Omental fat pad (tissue), 3 donors: ENCODE measurements at regions not wholly inside any gene's neighbourhood (a gene's known extent, or its start where the extent isn't known, plus 50 kb on each side); places are given as distances from the start of the nearest gene placed in this dataset.

ENCODE experiments used
- ATAC-seq: fragments of 150-250 bp; one replicate; pipeline ENCODE4 v1.9.1; 2016; ENCODE audit warnings: mild to moderate bottlenecking, moderate library complexity; ENCODE audit not compliant: low FRiP score
- DNase-seq: peaks from one replicate; pipeline ENCODE4 v3.0.0-alpha.2; 2019; ENCODE audit warnings: low spot score
- TF ChIP-seq, protein P1 (sequence below), 3 donors: fragments of 450-650 bp; IDR thresholded peaks; one replicate each; pipeline ENCODE4 v1.5.1; 2016 to 2017; ENCODE audit warnings: antibody characterized with exemption in 3 of 3, mild to moderate bottlenecking in 3 of 3, moderate library complexity in 2 of 3

DNA sequence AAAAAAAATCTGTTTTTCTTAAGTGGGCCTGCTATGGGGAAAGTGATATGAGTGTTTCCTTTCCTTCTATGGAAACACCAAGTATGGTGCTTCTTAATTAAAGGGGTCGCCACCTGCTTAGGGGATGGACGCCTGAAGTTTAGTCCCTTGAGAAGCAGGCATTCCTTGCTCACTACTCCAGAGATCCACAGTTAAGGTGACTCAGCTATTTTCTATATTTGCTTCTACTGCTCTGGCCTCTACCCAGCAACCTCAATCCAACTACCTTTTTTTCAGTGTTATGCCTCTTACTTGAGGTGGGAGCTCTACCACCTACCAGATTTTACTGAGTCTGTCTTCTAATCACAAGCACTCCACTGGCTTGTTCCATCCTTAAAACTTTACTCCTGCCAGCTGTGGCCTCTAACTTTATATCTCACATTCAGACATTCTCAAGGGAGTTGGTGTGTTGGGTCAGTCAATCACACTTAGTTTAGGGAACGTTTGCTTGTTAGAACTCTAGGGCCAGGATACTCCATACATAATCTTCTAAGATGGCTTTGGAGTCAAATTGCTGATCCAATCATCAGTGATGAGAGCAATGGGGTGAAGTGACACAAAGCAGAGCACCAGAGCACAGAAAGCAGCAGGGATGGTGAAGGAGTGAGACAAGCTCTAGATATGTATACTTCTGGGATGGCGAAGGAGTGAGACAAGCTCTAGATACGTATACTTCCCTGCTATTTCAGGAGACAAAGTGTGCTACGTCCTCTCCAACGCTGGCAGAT, 708.1 kb downstream of the EFNA5 start:
- no peak for ATAC-seq
- no peak for DNase-seq
- TF ChIP-seq, protein P1, sequence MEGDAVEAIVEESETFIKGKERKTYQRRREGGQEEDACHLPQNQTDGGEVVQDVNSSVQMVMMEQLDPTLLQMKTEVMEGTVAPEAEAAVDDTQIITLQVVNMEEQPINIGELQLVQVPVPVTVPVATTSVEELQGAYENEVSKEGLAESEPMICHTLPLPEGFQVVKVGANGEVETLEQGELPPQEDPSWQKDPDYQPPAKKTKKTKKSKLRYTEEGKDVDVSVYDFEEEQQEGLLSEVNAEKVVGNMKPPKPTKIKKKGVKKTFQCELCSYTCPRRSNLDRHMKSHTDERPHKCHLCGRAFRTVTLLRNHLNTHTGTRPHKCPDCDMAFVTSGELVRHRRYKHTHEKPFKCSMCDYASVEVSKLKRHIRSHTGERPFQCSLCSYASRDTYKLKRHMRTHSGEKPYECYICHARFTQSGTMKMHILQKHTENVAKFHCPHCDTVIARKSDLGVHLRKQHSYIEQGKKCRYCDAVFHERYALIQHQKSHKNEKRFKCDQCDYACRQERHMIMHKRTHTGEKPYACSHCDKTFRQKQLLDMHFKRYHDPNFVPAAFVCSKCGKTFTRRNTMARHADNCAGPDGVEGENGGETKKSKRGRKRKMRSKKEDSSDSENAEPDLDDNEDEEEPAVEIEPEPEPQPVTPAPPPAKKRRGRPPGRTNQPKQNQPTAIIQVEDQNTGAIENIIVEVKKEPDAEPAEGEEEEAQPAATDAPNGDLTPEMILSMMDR (IDR thresholded peaks at IDR 0.05), result no peak

DNA sequence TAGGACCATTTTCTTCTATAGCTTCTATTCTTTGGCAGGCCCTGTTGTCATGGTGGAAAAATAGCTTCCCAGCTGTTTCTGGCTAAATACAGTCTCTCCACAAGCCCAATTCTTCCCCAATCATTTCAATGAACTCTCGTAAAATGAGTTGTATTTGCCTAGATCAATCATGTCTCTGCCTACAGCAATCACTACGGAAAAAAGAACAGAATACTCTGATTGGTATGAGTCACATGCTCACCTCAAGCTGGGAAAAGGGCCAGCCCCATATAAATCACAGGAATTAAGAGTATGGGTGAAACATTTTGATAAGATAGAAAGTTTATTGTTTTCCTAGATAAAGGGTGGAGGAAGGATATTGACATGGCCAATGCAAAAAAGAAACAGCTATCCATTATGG, 711.4 kb downstream of the EFNA5 start:
- TF ChIP-seq, protein P1 (IDR thresholded peaks at IDR 0.05), result no peak
- ATAC-seq, result no peak
- DNase-seq, result no peak

DNA sequence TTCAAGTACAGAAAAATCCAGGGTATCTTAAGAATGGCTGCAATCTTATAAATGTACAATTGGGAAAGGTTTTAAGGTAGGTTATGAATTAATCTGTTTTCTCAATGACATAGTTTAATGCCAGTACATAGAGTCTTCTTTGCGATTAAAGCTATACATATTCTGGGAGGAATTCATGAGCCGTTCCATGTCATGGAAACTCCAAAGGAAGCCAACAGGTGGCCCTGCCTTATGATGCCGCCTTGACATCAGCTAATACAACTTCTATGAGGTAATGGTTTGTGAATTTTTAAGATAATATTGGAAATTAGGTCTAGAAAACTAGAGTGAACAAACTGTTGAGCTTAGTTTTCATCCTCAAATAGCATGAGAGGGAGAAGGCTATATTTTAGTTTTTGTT, 713.4 kb downstream of the EFNA5 start:
- ATAC-seq, result no peak
- TF ChIP-seq, protein P1 (IDR thresholded peaks at IDR 0.05), result no peak

DNA sequence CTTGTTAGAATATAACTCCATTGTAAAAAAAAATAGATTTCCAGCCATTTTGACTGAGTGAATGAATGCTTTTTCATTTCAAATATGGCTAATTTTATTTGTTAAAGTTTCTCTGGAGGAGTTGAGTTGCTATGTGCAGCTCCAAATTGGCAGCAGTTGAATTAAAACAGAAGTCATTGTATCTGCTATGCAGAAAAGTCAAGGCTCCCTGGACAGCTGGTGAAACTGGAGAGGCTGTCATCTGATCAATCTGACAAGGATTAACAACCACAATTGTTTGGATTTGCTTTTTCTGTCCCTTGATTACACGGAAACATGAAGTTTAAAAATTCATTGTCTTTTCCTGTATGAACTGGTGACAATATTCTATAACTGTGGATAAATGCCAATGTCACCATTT, 713.9 kb downstream of the EFNA5 start:
- TF ChIP-seq, protein P1 (IDR thresholded peaks at IDR 0.05), result no peak
- DNase-seq (no peak), ATAC-seq (no peak)

More for the DNA sequence above, 713.4 kb downstream of the EFNA5 start:
- DNase-seq, result no peak

DNA sequence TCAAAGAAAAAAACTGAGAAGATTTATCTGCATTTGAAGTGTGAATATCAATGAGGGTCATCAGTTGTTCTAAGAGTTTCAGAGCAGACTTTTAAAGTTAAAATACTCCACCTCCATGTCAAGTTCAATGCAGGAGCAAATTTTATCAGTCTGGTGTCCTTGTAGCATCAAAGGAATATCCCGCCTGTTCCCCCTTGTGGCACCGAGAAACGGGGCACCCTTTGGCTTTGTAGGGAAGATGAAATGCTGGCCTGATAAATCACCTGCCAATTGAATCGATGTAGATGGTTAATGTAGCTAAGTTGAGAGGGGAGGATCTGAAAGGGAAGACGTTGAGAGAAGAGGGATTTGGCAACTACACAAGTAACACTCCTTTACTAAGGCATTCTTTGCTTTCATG, 714.5 kb downstream of the EFNA5 start:
- TF ChIP-seq, protein P1 (IDR thresholded peaks at IDR 0.05), result no peak
- ATAC-seq, result no peak

DNA sequence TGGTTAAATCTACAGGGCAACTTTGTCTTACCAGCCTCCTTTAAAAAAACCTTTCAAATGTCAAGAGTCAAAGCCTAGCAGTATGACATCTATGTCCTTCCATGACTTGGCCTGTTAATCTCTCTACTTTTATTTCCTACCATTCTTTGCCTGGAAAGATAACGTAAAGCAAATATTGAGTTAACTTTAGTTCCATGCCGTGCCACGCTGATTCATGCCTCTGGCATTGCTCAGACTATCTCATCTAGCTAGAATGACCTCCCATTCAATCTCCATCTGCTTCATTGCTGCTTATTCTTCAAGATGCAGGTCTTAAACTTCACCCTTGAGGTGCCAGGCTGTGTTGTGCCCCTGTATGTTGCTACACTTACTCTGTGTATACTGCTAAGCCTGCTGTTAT, 729.8 kb downstream of the EFNA5 start:
- TF ChIP-seq, protein P1 (IDR thresholded peaks at IDR 0.05), result no peak
- DNase-seq, result no peak
- ATAC-seq, result no peak

More for the DNA sequence above, 714.5 kb downstream of the EFNA5 start:
- DNase-seq, result no peak

DNA sequence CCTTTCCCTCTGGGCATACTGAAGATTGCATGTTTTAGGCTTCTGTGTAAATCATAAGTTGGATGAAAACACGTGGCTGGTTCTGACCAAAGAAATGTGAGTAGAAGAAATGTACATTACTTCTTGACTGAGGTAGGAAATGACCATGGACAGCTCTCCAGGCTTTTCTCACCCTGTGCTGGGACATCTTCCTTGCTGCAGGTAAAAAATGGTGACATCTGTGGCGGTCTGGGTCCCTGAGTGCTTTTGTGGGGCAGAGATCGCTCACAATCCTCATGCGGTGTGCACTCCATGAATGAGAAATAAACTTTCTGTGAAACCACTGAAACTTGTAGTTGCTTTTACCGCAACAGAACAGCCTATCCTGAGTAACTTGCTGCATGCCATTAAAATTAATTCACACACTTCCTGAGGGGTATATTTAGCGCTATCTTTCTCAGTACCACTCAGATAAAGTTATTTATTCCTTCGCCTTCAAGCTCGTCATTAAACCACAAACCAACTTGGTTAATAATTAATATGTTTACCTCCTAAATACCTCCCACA, 730.4 kb downstream of the EFNA5 start:
- DNase-seq (no peak), ATAC-seq (no peak)
- TF ChIP-seq, protein P1 (IDR thresholded peaks at IDR 0.05), result no peak
